ENCODE measurements at regions not wholly inside any gene's neighbourhood (a gene's known extent, or its start where the extent isn't known, plus 50 kb on each side); places are given as distances from the start of the nearest gene placed in this dataset.
"Not testable (repeated sequence)": the region's sequence is repeated elsewhere in the genome, so short reads cannot be mapped to it uniquely, and the experiment has no call there.

- no peak for DNase-seq
Measured at GRCh38 chr3:27779176-27779575, 57.1 kb upstream of the EOMES start.

- DNase-seq: no peak
Measured at GRCh38 chr3:27789420-27789819, 67.3 kb upstream of the EOMES start.

- no peak for DNase-seq
Measured at GRCh38 chr3:27791956-27792355, 69.8 kb upstream of the EOMES start.

GRCh38 chr3:27792869-27793268 lies 70.7 kb upstream of the EOMES start:
- DNase-seq: no peak

GRCh38 chr3:27794211-27794610 lies 72.1 kb upstream of the EOMES start:
- no peak for DNase-seq

GRCh38 chr3:27796365-27796875 lies 74.3 kb upstream of the EOMES start:
- no peak for DNase-seq

GRCh38 chr3:27797773-27798172 lies 75.7 kb upstream of the EOMES start:
- no peak for DNase-seq

GRCh38 chr3:27800261-27800660 lies 78.1 kb upstream of the EOMES start:
- no peak for DNase-seq

GRCh38 chr3:27802425-27802824 lies 80.3 kb upstream of the EOMES start:
- DNase-seq: no peak

- no peak for DNase-seq
Measured at GRCh38 chr3:27802849-27803248, 80.7 kb upstream of the EOMES start.

- no peak for DNase-seq
Measured at GRCh38 chr3:27805282-27805681, 83.2 kb upstream of the EOMES start.

- DNase-seq: no peak
Measured at GRCh38 chr3:27813255-27813654, 91.1 kb upstream of the EOMES start.

GRCh38 chr3:27821609-27822008 lies 99.5 kb upstream of the EOMES start:
- DNase-seq: not testable (repeated sequence)

GRCh38 chr3:27824312-27825200 lies 102.4 kb upstream of the EOMES start:
- DNase-seq: no peak

- no peak for DNase-seq
Measured at GRCh38 chr3:27826448-27826847, 104.3 kb upstream of the EOMES start.

- no peak for DNase-seq
Measured at GRCh38 chr3:27827041-27827440, 104.9 kb upstream of the EOMES start.

- no peak for DNase-seq
Measured at GRCh38 chr3:27840807-27841594, 118.9 kb upstream of the EOMES start.

- DNase-seq: no peak
Measured at GRCh38 chr3:27844052-27844675, 122.0 kb upstream of the EOMES start.

- DNase-seq: no peak
Measured at GRCh38 chr3:27847697-27848096, 125.6 kb upstream of the EOMES start.

GRCh38 chr3:27848826-27849225 lies 126.7 kb upstream of the EOMES start:
- DNase-seq: no peak

- peak; percentile 4 for DNase-seq
Measured at GRCh38 chr3:27859821-27860220, 137.7 kb upstream of the EOMES start.

- DNase-seq: no peak
Measured at GRCh38 chr3:27861046-27862036, 139.2 kb upstream of the EOMES start.

Data from NCI-H510A treated with DMSO at 0.1 percent for 48 hours (cell line).